Tibial nerve (tissue), 4 donors: ENCODE measurements at regions not wholly inside any gene's neighbourhood (a gene's known extent, or its start where the extent isn't known, plus 50 kb on each side); places are given as distances from the start of the nearest gene placed in this dataset. TPM values are rescaled to one million over a fixed set of nuclear protein-coding genes. Genes with fewer than 3 reads are reported as not detected.
A peak's percentile ranks its signal among the peaks of the same experiment; 100 is the strongest.
"Not testable (repeated sequence)": the region's sequence is repeated elsewhere in the genome, so short reads cannot be mapped to it uniquely, and the experiment has no call there.

ENCODE experiments used
- DNase-seq, 2 donors: peaks; one replicate each; pipeline ENCODE4 v3.0.0-alpha.2; 2019; ENCODE audit warnings: low spot score in 2 of 2
- H3K27ac ChIP-seq, 4 donors: fragments of 200-600 bp; sonication (generic) in 3 of 4; one replicate each; pipeline ENCODE4 v1.5.1; 2017 to 2019; ENCODE audit warnings: mild to moderate bottlenecking in 1 of 4
- H3K27me3 ChIP-seq, 2 donors: fragments of 200-600 bp; sonication (generic) in 1 of 2; one replicate each; pipeline versions ENCODE4 v1.5.1 to v1.6.0; 2017 to 2019
- H3K36me3 ChIP-seq, 3 donors: fragments of 200-600 bp; sonication (generic); one replicate each; pipeline ENCODE4 v1.5.1; 2018 to 2019
- H3K4me1 ChIP-seq, 4 donors: fragments of 200-600 bp; sonication (generic) in 3 of 4; one replicate each; pipeline ENCODE4 v1.5.1; 2017 to 2019
- H3K4me3 ChIP-seq, 4 donors: fragments of 200-600 bp; sonication (generic) in 3 of 4; one replicate each; pipeline ENCODE4 v1.5.1; 2017 to 2019; ENCODE audit warnings: mild to moderate bottlenecking in 1 of 4, moderate library complexity in 1 of 4
- H3K9me3 ChIP-seq, 4 donors: fragments of 200-600 bp; sonication (generic) in 3 of 4; one replicate each; pipeline ENCODE4 v1.5.1; 2017 to 2019
- CTCF ChIP-seq, 5 experiments: fragments of 200-600 bp in 3 of 5; fragments of 450-650 bp in 2 of 5; sonication (generic) in 3 of 5; IDR thresholded peaks; one replicate each; pipeline ENCODE4 v1.5.1; 2016 to 2019; ENCODE audit warnings: antibody characterized with exemption in 5 of 5, mild to moderate bottlenecking in 3 of 5, moderate library complexity in 2 of 5
- WGBS, 2 donors: methylation state at CpG; one replicate each; pipeline ENCODE4 v1.1.5; 2018; 5-methylcytosine and 5-hydroxymethylcytosine counted together
- small RNA-seq: library from RNA; depleted of rRNA; stranded (forward); fragments of <200 nt; gene quantifications from one replicate; pipeline ENCODE3, GENCODE V24; 2016

DNA sequence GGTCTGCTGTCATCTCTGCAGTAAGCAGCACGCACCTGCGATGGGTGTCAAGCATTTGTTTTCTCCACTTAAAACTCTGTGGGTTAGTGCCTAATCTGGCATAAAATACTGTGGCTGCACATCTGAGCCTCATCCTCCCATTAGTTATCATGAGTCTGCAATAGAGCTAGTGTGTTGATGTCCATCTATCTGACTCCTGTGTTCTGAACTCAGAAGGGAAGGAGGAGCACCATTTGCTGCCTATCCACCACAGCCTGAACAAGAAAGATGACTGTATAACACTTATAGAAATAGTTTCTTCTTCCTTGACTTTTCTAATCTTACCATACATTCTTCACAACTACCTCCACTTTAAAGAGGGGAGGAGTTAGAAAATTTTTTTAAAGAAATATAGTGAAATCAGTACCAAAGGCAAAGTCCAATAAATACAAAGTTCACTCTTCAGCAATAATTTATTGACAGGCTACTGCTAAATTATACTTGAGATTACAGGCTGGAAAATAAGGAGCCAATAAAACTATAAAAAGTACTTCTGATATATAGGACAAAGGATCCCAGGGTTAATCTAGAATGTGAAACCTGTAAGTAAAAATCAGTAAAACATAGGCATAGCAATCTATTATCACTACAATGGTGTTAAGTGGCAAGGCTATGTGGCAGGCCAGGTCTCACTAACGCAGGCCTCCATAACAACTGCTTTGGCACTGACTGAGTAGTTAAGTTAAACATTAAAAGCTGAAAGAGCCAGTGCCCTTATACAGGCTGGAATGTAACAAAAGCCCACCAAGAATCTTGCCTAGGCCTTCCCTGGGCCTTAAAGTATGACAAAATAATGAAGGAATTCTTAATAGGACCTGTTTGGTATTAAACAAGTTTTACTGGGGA is 70.2 kb downstream of the LGALS9C start:
- 95% methylated on average over 3 of the region's 3 CpGs; no CpG with 5 or more reads in 1 of the 2 donors for WGBS, 2 donors
- not testable (repeated sequence) for DNase-seq, H3K36me3 ChIP-seq, H3K9me3 ChIP-seq, H3K27ac ChIP-seq, H3K4me1 ChIP-seq, H3K27me3 ChIP-seq, H3K4me3 ChIP-seq

DNA sequence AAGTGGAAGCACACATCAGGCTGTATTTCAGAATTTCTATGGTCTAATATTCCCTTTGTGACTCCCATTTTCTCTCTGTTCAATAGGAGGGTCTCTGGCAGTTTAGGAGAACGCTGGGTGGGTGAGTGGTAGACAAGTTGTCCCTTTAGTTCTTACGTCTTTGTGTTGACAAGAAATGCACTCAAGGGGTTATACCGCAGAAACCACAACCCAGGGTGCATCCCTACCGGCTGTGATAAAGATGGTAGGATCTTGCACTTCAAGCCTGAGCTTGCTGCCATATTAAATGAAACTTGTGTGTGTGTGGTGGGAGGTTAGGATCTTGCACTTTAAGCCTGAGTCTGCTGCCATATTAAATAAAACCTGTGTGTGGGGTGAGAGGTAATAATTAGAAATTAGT is 80.5 kb downstream of the LGALS9C start:
- H3K27ac ChIP-seq, H3K9me3 ChIP-seq, H3K4me3 ChIP-seq, H3K4me1 ChIP-seq, H3K27me3 ChIP-seq, H3K36me3 ChIP-seq, DNase-seq: not testable (repeated sequence)
- 90% methylated on average over 4 of the region's 4 CpGs for WGBS, 2 donors

DNA sequence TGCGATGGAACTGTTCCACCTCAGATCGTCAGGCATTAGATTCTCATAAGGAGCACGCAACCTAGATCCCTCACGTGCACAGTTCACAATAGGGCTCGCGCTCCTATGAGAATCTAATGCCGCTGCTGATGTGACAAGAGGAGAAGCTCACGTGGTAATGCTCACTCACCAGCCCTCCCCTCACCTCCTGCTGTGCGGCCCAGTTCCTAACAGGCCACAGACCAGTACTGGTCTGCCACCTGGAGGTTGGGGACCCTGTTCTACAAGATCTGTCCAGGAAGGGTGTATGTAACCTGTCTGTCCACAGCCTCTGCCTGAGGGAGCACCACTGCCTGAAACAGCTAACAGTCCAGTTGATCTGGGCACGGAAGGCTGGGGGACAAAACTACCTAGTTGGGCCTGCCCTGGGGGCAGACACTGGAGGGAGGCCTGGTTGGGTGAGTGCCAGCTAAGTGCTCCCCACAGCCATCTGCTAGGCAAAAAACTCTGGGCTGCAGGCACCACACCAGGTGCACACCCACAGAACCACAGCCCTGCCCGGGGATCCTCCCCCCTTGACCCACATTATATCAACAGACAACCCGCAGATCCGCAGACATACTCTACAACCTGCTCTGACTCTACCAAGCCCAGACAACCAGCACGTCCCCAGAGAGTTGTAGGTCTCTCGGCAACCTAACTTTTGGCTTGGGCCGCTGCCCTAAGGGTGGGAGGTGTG is 80.7 kb downstream of the TBC1D28 start:
- not testable (repeated sequence) for H3K9me3 ChIP-seq, DNase-seq, H3K4me3 ChIP-seq, H3K36me3 ChIP-seq, H3K27me3 ChIP-seq, H3K27ac ChIP-seq
- 77 to 87% methylated on average over 10 of the region's 16 CpGs for WGBS, 2 donors
- H3K4me1 ChIP-seq, result peaks cover 0 to 24% (median 0%) of the 10 kb centered on the region in 4 donors

DNA sequence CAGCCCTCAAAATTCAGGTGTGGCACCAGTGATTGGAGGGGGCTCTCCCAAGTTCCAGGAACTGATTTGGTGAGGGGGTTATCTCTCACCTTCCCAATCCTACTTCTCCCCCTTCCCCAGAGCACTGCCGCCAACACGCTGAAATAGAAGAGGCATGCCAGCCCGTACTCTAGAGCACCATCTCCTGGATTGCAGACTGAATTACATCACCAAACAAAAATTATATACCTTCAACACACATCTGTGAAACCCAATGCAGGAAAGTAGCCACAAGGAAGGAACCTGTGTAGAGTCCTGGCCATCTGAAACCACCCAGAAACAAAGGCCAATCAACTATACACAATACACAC is 80.1 kb downstream of the TBC1D28 start:
- WGBS, 2 donors, result 5 to 16% methylated on average over 3 of the region's 3 CpGs
- not testable (repeated sequence) for H3K9me3 ChIP-seq

DNA sequence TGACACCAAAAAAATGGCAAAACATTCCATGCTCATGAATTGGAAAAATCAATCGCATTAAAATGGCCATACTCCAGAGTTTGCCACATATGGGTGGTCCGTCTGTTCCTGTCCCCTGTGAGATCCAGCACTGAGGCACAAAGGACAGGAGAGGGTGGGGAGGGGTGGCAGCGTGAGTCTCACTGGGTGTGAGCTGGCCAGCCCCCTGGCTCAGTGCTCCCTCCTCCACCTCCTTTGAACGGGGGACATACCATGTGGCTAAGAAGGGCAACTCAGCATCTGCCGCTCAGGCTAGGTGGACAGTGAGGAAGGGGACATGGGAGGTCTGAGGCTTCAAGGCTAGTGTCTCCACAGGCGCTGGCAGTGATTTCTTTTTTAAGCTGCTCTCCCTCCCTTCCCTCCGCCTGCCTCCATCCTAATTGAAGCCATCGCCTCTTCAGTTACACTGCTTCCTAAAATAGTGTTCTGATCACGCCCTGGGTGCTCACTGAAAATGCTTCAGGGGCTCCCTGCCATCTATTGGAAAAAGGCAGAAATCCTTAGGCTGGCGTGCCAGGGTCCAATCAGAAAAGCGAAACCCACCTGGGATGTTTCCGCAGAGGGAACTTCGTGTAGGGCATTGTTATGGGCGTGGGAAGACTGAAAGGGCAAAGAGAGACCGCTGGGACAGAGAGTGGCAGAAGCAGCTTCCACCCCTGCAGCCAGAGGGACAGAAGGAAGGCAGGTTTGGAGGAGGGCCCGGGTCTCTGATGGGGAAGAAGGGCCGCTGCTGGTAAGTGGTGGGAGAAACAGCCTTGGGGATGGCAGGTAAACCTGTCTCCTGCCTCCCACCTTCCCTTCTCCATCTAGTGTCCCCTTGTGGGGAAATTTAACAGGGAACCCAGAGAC is 75.8 kb downstream of the TBC1D28 start:
- WGBS, 2 donors, result 52 to 55% methylated on average over 13 of the region's 17 CpGs
- not testable (repeated sequence) for H3K36me3 ChIP-seq, H3K27me3 ChIP-seq, DNase-seq, H3K4me3 ChIP-seq, H3K9me3 ChIP-seq
- Histone ChIP-seq H3K27ac (peak overlapping the region in 1 of 4 donors; percentile 56), H3K4me1 (peaks cover 0 to 36% (median 0%) of the 10 kb centered on the region in 4 donors)

More for the DNA sequence above, 80.1 kb downstream of the TBC1D28 start:
- DNase-seq, H3K27me3 ChIP-seq, H3K4me3 ChIP-seq, H3K36me3 ChIP-seq: not testable (repeated sequence)
- peak overlapping the region in 1 of 4 donors; percentile 4 for H3K27ac ChIP-seq
- peaks cover 0 to 29% (median 0%) of the 10 kb centered on the region in 4 donors for H3K4me1 ChIP-seq
- TF ChIP-seq CTCF (IDR thresholded peaks at IDR 0.05), result peak; percentile 29 to 59 (median 45)

- not testable (repeated sequence) for H3K36me3 ChIP-seq, DNase-seq, H3K27ac ChIP-seq, H3K9me3 ChIP-seq, H3K27me3 ChIP-seq, H3K4me3 ChIP-seq
- H3K4me1 ChIP-seq, result peaks cover 0 to 27% (median 0%) of the 10 kb centered on the region in 4 donors
- 0 to 2% methylated on average over 5 of the region's 8 CpGs for WGBS, 2 donors
Observed at GRCh38 chr17:18569489-18569913, 74.7 kb downstream of the TBC1D28 start.

GRCh38 chr17:18572536-18572935 is 71.7 kb downstream of the TBC1D28 start:
- H3K4me3 ChIP-seq, H3K27me3 ChIP-seq, H3K9me3 ChIP-seq, DNase-seq, H3K27ac ChIP-seq, H3K36me3 ChIP-seq: not testable (repeated sequence)
- 95 to 96% methylated on average over 22 to 23 of the region's 23 CpGs for WGBS, 2 donors
- H3K4me1 ChIP-seq, result peaks cover 0 to 20% (median 0%) of the 10 kb centered on the region in 4 donors

DNA sequence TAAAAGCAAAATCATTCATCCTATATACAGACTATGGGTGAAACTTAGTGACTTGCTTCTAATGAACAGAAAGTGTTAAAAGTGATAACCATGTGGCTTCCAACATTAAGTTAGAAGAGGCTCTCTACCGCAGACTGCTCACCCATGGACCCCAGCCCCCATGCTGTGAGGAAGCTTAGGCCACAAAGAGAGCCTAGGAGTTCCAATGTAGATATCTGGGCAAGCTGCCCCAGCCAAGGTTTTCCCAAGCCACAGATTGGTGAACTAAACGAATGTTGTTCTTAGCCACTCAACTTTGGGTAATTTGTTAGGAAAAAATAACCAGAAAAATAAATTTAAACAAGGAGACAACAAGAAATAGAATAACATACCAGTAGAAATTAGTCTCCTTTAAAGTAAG is 70.1 kb downstream of the TBC1D28 start:
- H3K4me1 ChIP-seq, H3K27me3 ChIP-seq, H3K27ac ChIP-seq, H3K4me3 ChIP-seq, H3K9me3 ChIP-seq, H3K36me3 ChIP-seq, DNase-seq: not testable (repeated sequence)
- 38 to 53% methylated on average over 2 of the region's 2 CpGs for WGBS, 2 donors

Small RNA genes in the stretch of these regions (small RNA-seq; reads per million reads assigned to genes)
- gene AC107983.1, result not detected
